HG03342 (cell line): ENCODE measurements at regions not wholly inside any gene's neighbourhood (a gene's known extent, or its start where the extent isn't known, plus 50 kb on each side); places are given as distances from the start of the nearest gene placed in this dataset.
"Not testable (repeated sequence)": the region's sequence is repeated elsewhere in the genome, so short reads cannot be mapped to it uniquely, and the experiment has no call there.

Experiments
- ATAC-seq: cut with Tn5 transposase; IDR thresholded peaks from one replicate; pipeline ENCODE4 v1.9.1; 2021; ENCODE audit warnings: mild to moderate bottlenecking, moderate library complexity; ENCODE audit not compliant: unreplicated experiment

DNA sequence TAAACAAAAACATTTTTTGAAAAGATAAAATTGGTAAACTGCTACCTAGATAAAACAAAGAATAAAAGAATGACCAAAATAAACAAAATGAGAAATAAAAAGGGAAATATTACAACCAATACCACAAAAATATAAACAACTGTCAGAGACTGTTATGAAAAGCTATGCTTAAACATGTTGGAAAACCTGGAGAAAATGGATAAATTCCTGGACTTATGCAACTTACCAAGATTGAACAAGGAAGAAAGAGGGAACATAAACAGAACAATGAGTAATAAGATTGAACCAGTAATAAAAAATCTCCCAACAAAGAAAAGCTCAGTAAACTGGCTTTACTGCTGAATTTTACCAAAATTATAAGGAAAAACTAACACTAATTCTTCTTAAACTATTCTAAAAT lies 518.7 kb downstream of the GRXCR1 start:
- ATAC-seq = no peak

DNA sequence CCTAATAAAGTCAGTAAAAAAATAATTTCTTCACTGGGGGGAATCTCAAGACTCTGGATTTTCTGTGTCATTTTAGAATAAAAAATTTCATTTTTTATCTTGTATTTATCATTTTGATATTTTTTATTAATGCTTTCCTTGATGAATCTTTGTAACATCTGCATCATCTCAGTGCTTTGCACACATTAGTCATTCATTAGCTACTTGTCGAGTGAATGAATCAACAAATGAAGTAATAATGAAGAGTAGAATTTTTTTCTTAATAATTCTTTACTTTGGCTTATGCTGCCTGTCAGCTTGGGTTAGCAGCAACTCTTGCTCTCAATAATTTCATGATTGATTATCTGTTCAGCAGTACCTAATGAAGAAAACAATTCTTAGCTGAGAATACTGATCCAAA lies 530.8 kb downstream of the GRXCR1 start:
- no peak for ATAC-seq

DNA sequence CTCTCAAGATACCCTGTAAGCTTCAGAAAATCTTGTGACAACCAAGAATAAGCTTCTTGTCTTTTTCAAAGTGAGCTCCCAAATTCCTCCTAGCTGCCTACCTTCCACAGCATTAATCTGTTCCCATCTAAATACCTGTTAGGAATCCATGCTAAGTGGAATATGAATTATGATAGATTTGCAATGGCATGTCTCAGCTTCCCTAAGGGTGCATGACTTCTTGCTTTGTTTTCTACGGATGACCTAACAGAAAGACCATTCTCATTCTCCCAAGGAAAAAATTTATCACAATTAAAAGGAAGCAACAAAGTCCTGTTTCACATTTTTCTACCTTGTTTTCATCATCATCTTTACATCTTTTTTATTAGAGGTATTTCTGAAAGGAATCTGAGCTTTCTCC lies 532.7 kb downstream of the GRXCR1 start:
- no peak for ATAC-seq

DNA sequence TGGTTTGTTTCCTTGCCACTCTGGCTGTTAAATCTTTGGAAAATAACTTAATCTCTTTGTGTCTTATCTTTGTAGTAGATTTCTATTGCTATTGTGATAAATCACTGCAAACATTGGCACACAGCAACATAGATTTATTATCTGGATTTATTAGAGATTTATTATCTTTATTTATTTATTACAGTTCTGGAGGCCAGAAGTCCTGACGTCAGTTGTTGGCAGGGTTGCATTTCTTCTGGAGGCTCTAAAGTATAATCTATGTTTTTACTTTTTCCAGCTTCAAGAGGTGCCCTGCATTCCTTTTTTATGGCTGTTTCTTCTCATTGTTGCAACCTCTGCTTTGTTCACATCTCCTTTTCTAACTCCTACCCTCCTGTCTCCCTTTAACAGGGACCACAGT lies 542.8 kb downstream of the GRXCR1 start:
- ATAC-seq = no peak

DNA sequence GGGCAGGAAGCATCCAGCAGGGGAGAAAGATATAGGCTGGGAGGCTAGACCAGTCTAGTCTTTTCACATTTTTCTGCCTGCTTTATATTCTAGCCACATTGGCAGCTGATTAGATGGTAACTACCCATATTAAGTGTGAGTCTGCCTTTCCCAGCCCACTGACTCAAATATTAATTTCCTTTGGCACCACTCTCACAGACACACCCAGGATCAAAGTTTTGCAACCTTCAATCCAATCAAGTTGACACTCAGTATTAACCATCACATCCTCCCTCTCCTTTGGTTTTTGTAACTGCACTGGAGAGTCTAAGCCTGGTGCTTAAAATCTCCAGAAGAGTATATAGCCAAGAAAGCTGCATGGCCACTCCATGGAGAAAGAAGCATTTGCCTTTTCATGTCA lies 560.4 kb downstream of the GRXCR1 start:
- ATAC-seq = no peak

DNA sequence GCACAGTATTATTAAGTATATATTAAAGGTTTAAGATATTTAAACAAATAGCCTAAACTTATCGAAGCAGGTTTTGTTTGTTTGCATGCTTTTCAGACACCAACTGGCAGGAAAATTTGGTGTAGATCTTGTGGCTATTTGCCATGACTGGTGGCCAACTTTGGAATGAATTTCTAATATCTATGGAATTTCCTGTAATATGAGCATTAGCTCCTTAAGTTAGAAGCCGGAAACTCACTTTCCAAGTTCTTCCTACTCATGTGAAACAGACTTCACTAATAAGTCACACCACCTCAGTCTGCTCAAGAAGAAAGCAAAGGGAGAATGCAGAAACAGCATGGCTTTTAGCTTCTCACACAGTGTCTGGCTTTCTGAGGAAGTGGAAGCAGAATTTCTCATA lies 563.9 kb downstream of the GRXCR1 start:
- ATAC-seq = no peak

DNA sequence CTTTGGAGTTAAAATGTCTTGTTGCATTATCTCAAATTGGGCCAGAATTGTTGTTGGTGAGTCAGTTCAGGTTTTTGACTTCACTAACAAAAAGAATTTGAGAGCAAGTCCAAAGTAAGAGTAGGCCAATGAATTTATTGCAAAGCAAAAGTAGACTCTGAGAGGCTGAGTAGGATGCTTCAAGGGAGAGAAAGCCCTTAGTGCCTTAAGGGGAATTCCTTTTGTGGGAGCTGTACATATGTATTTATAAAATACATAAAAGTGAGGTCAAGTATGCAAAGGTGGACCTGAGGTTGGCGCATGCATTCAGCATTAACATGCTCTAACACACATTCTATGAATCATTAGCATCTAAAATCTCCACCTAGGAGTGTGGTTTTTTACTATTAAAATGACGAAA lies 565.4 kb downstream of the GRXCR1 start:
- no peak for ATAC-seq

DNA sequence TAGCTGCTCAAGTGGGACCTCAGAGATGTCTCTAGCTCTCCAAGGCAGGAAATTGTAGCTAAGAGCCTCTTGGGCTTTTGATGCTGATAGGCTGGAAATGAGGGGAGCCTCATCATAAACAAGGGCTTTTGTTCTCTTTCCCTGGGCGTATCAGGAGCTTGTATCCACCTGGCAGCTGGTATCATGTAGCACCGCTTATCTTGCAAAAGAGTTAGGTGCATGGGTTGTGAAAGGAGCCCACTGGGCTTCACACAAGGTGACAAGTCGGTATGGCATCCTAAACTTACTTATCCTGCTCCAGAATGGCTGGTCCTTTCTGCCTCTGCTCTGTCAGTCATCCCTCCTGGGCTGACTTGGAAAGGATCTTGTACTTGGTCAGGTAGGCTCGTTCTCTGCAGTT lies 565.8 kb downstream of the GRXCR1 start:
- no peak for ATAC-seq

DNA sequence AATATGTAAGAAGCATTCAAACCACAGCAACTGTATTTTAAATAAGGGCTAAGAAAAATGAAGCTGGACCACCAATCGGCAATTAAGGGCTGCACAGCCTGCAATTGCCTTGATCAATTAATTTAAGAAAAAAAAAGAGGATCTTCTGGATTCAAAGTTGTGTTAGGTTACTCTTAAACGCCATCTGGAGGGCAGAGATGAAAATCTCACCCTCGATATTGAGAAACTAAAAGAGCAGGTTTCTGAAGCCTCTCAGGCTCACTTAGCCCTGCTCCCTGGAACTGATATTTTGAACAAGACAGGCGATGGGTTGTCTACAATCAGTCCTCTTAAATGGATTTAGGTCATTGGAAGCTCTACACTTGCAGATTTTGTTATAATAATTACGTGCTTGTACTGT lies 579.4 kb downstream of the GRXCR1 start:
- ATAC-seq = no peak

DNA sequence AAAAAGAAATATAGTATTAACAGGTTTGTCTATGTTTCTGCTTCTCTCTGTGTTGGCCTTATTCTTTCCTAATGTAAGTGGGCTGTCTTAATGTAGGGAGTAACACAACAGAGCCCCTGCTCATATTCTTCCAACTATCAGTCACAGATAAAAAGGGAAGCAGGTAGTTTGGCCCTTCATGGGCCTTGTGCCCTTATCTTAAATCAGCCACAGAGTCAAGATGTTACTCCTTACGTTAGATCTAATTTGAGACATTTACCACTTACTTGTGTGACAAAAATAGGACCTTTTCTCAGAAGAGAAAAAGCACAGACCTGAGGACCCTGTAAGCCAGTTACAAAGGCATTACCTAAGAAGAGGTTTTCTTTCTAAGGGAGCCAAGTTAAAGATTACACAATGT lies 589.0 kb downstream of the GRXCR1 start:
- ATAC-seq = no peak

DNA sequence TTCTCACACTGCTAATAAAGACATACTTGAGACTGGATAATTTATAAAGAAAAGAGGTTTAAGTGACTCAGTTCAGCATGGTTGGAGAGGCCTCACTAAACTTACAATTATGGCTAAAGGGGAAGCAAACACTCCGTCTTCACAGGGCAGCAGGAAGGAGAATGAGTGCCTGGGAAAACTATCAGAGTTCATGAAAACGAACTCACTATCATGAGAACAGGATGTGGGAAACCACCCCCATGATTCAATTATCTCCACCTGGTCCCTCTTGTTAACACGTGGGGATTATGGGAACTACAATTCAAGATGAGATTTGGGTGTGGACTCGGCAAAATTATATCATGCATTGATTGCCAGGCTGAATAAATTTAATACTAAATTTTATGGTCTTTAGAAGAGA lies 592.7 kb downstream of the GRXCR1 start:
- no peak for ATAC-seq

DNA sequence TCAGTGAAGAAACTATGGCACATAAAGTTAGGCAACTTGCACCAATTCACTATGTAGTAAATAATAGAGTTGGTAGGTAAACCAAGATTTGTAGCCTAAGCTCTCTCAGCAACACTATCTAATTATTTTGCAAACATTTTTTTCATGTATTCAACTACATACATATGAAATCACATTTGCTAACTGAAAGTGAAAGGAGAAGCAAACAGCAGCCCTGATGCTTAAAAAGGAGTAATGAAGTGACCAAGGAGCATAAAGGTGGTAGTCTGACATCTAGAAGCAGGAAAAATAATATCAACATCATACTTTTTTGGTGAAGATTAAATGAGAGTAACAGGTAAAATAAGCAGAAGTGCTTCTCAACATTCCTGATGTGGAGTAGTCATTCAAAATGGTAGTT lies 603.7 kb downstream of the GRXCR1 start:
- ATAC-seq = peak; percentile 83

DNA sequence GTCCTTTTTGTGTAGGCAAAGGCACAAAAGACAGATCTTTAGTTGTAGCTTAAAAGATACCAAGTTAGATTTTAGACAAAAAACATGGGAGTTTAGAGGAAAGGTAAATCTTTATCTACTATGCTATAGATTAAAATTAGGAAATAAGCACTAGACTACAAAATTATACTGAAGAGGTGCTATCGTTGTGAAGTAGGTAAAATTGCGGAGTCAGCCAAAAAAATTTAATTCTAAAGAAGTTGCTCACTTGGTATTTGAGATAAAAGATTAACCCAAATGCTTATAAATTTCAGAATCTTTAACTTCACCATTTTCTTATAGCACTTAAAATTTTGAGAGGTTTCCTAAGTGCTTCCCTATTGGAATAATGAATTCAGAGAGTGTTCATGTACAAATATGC lies 604.1 kb downstream of the GRXCR1 start:
- no peak for ATAC-seq

DNA sequence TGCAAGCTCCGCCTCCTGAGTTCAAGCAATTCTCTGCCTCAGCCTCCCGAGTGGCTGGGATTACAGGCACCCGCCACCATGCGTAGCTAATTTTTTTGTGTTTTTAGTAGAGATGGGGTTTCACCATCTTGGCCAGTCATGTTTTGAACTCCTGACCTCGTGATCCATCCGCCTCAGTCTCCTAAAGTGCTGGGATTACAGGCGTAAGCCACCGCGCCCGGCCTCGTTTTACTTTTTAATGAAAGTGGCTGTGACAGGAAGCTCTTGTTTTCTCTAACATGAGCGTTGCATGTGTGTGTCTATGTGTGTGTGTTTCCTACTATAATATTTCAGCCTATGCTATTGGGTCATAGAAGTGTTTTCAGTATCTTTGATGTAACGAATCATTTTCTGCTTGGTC lies 613.3 kb downstream of the GRXCR1 start:
- not testable (repeated sequence) for ATAC-seq

DNA sequence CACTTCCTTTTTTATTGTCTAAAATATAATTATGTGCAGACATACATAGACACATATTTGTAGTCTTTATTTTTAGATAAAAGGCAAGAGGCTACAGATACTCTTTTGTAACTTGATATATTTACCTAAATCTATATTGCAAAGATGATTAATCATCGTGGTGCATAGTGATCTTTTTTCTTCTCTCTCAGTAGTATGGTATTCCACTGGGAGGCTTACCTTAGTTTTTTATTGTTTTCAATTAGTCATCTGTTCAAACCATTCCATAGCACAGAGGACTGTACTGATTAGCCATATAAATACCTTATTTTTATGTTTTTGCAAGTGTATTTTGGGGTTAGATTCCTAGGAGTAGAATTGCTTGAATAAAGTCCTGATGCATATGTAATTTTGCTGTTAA lies 619.7 kb downstream of the GRXCR1 start:
- ATAC-seq = no peak

DNA sequence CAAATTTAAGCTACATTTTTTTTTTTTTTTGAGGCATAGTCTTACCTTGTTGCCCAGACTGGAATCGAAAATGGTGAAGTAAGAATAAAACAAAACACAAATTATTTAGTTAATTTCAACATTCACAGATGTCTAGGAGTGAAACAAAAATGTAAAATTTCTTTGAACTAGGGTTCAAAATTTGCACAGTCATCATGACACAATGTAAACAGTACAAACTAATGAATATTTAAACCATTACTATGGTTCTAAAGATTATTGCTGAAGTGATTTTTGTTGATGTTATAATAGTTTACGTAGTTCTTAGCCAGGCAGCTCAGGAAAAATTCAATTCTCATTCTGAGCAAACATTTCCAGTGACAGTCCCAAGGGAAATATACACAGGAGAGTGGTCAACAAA lies 633.1 kb downstream of the GRXCR1 start:
- no peak for ATAC-seq

DNA sequence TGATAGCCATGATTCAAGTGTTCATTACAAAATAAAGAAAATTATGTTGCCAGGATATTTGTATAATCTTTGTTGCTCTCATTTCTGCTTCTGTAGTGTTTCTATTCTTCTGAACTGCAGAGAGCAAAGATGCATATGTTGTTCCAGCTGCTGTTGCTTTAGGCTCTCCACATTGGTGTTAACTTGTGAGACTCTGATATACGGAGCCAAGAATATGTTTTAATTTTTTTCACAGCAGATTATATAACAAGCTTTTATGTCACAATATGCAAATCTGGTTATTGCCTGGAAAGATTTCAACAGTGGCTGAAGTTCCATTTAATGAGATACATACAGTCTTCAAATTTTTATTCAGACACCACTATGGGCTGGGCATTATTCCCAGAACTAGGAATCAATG lies 655.0 kb downstream of the GRXCR1 start:
- ATAC-seq = no peak

DNA sequence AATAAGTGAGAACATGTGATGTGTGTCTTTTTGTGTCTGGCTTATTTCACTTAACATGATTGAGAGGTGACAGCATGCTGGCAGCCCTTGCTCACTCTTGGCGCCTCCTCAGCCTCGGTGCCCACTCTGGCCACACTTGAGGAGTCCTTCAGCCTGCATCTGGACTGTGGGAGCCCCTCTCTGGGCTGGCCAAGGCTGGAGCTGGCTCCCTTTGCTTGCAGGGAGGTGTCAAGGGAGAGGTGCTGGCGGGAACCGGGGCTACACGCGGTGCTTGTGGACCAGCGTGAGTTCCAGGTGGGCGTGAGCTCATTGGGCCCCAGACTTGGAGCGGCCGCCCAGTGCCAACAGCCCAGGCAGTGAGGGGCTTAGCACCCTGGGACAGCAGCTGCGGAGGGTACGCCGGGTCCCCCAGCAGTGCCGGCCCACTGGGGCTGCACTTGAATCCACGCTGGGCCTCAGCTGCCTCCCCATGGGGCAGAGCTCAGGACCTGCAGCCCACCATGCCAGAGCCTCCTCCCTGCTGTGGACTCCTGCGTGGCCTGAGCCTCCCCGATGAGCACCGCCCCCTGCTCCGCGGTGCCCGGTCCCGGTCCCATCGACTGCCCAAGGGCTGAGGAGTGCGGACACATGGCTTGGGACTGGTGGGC lies 658.6 kb downstream of the GRXCR1 start:
- ATAC-seq = no peak

DNA sequence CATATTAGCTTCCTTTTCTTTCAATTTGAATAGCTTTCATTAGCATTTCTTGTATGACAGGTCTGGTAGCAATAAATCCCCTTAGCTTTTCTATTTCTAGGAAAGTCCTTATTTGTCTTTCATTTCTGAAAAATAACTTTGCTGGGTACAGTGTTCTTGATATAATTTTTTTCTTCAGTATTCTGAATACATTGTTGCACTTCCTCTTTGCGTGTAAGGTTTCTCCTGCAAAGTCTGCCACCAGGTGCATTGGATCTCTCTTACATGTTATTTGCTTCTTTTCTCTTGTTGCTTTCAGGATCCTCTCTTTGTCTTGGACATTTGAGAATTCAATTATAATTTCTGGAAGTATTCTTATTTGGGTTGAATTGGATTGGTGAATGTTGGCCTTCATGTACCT lies 663.7 kb downstream of the GRXCR1 start:
- no peak for ATAC-seq

DNA sequence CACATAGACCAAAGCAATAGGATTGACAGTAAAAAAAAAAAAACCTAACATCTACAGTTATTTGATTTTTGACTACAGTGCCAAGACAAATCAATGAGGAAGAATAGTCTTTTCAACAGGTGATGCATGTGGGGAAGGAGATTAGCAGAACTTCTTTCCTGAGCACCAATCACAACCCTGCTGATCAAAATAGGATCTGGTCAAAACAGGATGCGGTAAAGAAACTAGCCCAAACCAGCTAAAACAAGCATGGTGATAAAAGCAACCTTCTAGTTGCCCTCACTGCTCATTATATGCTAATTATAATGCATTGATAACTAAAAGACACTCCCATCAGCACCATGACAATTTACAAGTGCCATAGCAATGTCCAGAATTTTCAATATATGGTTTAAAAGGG lies 667.5 kb downstream of the GRXCR1 start:
- no peak for ATAC-seq

DNA sequence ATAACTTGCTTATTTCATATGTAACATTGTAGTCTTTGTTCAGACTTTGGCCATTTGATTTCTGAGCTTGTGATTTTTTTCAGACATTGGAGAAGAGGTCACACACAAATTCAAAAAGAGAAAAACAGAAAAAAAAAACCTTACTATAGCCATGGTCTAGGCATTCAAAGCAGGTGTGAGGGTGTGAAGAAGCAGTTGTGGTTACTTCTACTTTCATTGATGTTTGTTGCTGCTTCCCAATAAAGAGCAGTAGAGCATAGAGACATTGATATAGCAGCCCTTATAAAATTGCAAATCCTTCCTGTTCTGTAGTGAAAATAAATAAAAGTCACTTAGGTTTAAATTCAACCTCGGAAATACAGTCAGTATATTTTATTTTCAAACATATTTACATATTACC lies 671.6 kb downstream of the GRXCR1 start:
- no peak for ATAC-seq

DNA sequence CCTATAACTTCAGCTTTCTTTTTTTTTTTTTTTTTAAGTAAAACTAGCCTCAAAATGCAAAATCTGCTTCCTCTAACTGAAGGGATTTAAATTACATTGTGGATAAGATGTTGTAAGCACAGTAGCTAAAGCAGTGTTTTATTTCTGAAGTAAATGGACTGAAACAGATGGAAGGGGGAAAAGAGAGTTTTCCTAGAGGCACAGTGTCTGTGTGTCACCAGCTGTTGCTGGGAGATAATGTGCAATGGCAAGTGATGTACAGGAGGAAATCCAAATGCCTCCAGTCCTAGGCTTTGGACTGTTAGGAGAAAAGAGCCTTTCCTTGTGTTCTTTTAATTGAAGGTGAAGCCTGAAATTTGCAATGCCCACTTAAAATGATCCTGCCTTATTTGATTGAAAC lies 672.1 kb downstream of the GRXCR1 start:
- no peak for ATAC-seq

DNA sequence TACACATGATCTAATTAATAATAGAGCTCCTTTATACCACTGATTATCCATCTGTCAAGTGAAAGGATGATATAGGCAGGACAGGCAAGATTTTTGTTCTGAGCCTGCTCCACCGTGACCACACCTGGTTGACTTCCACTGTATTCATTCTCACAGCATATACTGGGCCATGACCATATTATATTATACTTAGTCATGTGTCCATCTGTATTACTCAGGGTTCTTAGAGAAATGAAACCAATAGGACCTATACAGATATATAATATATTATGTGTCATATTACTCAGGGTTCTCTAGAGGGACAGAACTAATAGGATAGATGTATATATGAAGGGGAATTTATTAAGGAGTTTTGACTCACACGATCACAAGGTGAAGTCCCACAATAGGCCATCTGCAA lies 675.1 kb downstream of the GRXCR1 start:
- ATAC-seq = no peak

DNA sequence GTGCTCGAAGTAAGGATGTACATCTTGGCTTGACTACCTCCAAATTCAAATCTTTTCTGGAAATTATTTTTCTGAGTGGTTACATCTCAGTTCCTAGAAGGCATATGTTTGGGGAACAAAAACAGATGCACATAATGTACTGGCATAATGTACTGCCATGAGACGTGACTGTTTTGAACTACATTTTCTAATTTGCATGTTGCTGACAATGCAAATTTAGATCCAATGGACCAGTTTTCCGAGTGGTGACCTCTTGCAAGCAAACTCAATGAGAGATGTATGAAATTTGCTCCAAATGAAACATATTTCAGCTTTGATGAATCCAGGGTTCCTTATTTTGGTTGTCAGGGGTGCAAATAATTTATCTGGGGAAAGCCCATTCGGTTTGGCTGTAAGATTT lies 694.3 kb downstream of the GRXCR1 start:
- no peak for ATAC-seq
